H7 (cell line): ENCODE measurements at regions not wholly inside any gene's neighbourhood (a gene's known extent, or its start where the extent isn't known, plus 50 kb on each side); places are given as distances from the start of the nearest gene placed in this dataset.
"Not testable (repeated sequence)": the region's sequence is repeated elsewhere in the genome, so short reads cannot be mapped to it uniquely, and the experiment has no call there.

Experiments used
- DNase-seq: peaks from one replicate; pipeline ENCODE4 v3.0.0; 2012
- H3K27me3 ChIP-seq: 2 replicates; pipeline ENCODE4 v1.6.0; 2011; ENCODE audit warnings: mild to moderate bottlenecking, low read length; ENCODE audit not compliant: control insufficient read depth, insufficient read depth
- H3K36me3 ChIP-seq: replicated peaks from 2 replicates; pipeline ENCODE4 v1.5.1; 2011; ENCODE audit warnings: low read length; ENCODE audit not compliant: control insufficient read depth, insufficient read depth
- H3K4me3 ChIP-seq: 2 replicates; pipeline ENCODE4 v1.5.1; 2011; ENCODE audit warnings: low read depth, mild to moderate bottlenecking, control low read depth, low read length, moderate library complexity; ENCODE audit not compliant: insufficient read depth

GRCh38 chr17:70912716-70913485, 743.6 kb downstream of the KCNJ2 start:
- Histone ChIP-seq H3K27me3 (no peaks in the 10 kb centered on the region), H3K4me3 (no peak overlapping the region), H3K36me3 (no peaks in the 10 kb centered on the region)
- DNase-seq, result no peak

- no peak overlapping the region for H3K4me3 ChIP-seq
- no peaks in the 10 kb centered on the region for H3K36me3 ChIP-seq
- no peaks in the 10 kb centered on the region for H3K27me3 ChIP-seq
- DNase-seq, result no peak
These were observed 747.1 kb downstream of the KCNJ2 start for GRCh38 chr17:70916469-70916868.

- no peaks in the 10 kb centered on the region for H3K27me3 ChIP-seq
- H3K36me3 ChIP-seq, result no peaks in the 10 kb centered on the region
- no peak overlapping the region for H3K4me3 ChIP-seq
- no peak for DNase-seq
These were observed 749.9 kb downstream of the KCNJ2 start for GRCh38 chr17:70919241-70919640.

DNA sequence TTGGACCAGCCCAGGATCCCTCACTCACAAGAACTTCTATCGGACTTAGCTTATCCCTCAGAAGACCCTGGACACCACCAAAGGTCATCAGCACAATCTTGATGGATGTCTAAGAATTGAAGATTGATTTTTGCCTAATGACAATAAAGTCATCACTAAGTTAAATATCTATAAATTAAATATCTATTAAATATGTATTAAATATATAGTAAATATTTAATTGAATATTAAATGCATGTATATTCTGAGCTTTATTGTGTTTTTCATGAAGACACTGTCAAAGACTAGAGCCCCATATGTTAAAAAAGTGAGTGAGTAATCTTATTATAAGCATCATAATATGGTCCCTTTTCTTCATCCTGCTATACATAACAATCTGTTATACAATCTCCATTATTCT, 751.1 kb downstream of the KCNJ2 start:
- no peak for DNase-seq
- no peak overlapping the region for H3K4me3 ChIP-seq
- H3K27me3 ChIP-seq, result no peaks in the 10 kb centered on the region
- no peaks in the 10 kb centered on the region for H3K36me3 ChIP-seq

GRCh38 chr17:70922268-70922667, 752.9 kb downstream of the KCNJ2 start:
- H3K36me3 ChIP-seq, result no peaks in the 10 kb centered on the region
- H3K27me3 ChIP-seq, result no peaks in the 10 kb centered on the region
- no peak overlapping the region for H3K4me3 ChIP-seq
- no peak for DNase-seq

- H3K4me3 ChIP-seq, result no peak overlapping the region
- no peak for DNase-seq
- H3K27me3 ChIP-seq, result no peaks in the 10 kb centered on the region
- H3K36me3 ChIP-seq, result no peaks in the 10 kb centered on the region
These were observed 755.4 kb downstream of the KCNJ2 start for GRCh38 chr17:70924776-70925175.

GRCh38 chr17:70929226-70929625, 759.9 kb downstream of the KCNJ2 start:
- H3K27me3 ChIP-seq, result no peaks in the 10 kb centered on the region
- DNase-seq, result no peak
- H3K4me3 ChIP-seq, result no peak overlapping the region
- no peaks in the 10 kb centered on the region for H3K36me3 ChIP-seq

DNA sequence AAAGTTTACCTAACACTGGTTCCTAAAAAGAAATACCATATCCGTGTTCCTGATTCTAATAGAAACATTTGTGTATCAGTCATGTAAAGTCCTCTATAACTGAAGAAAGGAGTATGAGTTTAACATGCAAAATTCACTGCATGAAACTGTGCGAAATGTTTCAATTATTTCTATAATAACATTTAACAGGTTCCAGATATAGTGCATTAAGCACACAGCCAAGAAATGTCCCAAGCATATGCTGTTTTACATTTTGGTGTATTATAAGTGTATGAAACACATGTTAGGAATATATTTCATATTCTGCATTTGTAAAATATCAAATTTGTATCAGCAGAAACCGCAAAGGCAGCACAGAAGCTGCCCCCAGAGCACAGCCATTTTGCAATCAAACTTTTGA, 764.9 kb downstream of the KCNJ2 start:
- H3K27me3 ChIP-seq, result no peaks in the 10 kb centered on the region
- no peak for DNase-seq
- H3K4me3 ChIP-seq, result no peak overlapping the region
- H3K36me3 ChIP-seq, result no peaks in the 10 kb centered on the region

GRCh38 chr17:70934835-70935234, 765.5 kb downstream of the KCNJ2 start:
- no peak for DNase-seq
- Histone ChIP-seq H3K36me3 (no peaks in the 10 kb centered on the region), H3K27me3 (no peaks in the 10 kb centered on the region), H3K4me3 (no peak overlapping the region)

- no peaks in the 10 kb centered on the region for H3K27me3 ChIP-seq
- no peak for DNase-seq
- H3K4me3 ChIP-seq, result no peak overlapping the region
- no peaks in the 10 kb centered on the region for H3K36me3 ChIP-seq
These were observed 767.4 kb downstream of the KCNJ2 start for GRCh38 chr17:70936724-70937123.

DNA sequence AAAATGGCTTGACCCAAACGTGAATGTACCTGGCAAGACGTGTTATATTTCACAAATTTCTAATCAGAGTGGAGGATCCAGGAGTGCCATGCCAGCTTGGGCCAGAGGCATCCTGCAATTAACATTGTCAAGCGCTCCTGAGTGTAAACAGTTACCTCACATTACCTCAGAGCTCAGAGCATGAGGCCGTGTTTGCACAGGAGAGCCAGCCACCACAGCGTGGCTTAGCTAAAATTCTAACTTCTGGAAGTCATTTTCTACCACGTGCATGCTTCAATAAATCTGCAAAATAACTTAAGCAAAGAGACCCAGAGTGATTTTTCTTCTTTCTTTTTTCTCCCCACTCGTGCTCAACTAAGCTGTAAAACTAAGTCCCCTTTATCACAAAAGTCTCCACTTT, 769.0 kb downstream of the KCNJ2 start:
- no peak overlapping the region for H3K4me3 ChIP-seq
- no peaks in the 10 kb centered on the region for H3K36me3 ChIP-seq
- H3K27me3 ChIP-seq, result no peaks in the 10 kb centered on the region
- DNase-seq, result no peak

DNA sequence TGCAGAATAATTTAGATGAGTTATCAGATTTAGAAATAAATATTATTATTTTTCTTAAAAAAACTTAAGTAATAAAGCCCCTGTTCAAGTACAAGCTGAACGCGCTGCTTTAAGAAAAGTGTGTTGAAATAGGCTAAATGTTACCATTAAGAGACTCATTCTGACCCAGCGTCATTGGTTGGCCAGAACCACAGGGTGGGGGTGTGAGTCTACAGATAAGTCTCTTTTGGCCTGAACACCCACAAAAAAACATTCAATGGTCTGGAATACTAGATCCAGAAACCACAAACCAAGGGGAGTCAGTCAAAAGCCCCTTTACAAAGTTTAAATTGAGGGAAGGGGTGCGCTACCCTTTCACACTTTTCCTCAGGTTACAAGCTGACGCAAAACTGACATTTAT, 776.1 kb downstream of the KCNJ2 start:
- H3K4me3 ChIP-seq, result no peak overlapping the region
- H3K27me3 ChIP-seq, result no peaks in the 10 kb centered on the region
- no peaks in the 10 kb centered on the region for H3K36me3 ChIP-seq
- peak; percentile 28 for DNase-seq

DNA sequence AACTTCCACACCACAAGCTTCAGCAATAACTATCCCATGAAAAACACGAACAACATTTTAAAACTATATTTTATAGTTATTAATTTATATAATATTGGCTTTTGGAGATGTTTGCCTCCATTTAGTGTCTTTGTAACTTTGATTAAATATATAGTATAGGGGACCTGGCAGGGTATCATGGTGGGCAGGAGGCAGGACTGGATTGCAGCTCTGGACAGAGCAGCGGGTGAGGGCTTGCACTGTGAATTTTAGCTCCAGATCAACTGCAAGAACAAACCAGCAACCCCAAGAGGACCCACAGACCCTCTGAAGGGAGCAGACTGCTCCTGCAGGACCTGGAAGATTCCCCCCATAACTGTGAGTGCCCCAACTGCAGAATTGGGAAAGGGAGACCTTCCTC, 777.9 kb downstream of the KCNJ2 start:
- no peaks in the 10 kb centered on the region for H3K36me3 ChIP-seq
- H3K27me3 ChIP-seq, result no peaks in the 10 kb centered on the region
- no peak for DNase-seq
- H3K4me3 ChIP-seq, result no peak overlapping the region

DNA sequence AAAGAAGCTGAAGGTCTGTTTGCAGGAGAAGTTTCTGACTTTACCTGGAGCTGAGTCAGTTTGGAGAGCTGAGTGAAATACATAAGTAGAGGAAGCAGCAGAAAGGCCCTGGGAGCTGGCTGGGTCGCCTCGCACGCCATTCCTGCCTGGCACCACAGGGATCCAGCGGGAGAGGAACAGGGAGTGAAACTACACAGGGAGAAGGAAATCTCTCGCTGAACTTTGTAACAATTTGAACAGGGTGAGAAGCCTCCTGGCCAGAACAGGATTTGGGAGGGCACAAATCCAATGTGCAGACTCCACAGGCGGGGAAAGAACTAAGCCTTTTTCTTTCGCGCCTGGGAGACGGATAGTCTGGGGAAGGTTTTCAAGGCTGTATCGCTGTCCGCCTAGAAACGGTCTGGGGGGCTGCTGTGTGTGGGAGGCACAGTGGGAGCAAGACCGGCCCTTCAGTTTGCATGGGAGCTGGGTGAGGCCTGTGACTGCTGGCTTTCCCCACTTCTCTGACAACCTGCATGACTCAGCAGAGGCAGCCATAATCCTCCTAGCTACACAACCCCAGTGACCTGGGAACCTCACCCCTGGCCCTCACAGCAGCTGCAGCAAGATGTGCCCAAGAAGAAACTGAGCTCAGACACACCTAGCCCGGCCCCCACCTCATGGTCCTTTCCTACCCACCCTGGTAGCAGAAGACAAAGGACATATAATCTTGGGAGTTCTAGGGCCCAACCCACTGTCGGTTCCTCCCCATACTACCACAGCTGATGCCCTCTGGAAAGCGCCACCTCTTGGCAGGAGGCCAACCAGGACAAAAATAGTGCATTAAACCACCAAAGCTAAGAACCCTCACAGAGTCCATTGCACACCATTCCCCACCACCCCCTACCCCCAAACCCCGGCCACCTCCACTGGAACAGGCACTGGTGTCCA, 778.6 kb downstream of the KCNJ2 start:
- H3K27me3 ChIP-seq, result no peaks in the 10 kb centered on the region
- no peak for DNase-seq
- no peak overlapping the region for H3K4me3 ChIP-seq
- H3K36me3 ChIP-seq, result no peaks in the 10 kb centered on the region

DNA sequence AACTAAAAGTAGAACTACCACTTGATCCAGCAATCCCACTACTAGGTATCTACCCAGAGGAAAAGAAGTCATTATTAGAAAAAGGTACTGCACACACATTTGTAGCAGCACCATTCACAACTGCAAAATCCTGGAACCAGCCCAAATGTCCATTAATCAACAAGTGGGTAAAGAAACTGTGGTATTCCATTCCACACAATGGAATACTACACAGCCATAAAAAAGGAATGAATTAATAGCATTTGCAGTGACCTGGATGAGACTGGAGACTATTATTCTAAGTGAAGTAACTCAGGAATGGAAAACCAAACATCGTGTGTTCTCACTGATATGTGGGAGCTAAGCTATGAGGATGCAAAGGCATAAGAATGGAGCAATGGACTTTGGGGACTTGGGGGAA, 783.8 kb downstream of the KCNJ2 start:
- DNase-seq, H3K4me3 ChIP-seq, H3K36me3 ChIP-seq, H3K27me3 ChIP-seq: not testable (repeated sequence)
